GM12878 (cell line): ENCODE measurements at regions not wholly inside any gene's neighbourhood (a gene's known extent, or its start where the extent isn't known, plus 50 kb on each side); places are given as distances from the start of the nearest gene placed in this dataset.

ENCODE experiments used
- ATF3 ChIP-seq: IDR thresholded peaks from 2 replicates; pipeline ENCODE4 v1.6.1; 2011; ENCODE audit warnings: low read depth, mild to moderate bottlenecking, low read length, moderate library complexity, borderline replicate concordance; ENCODE audit errors: extremely low read depth
- CEBPB ChIP-seq, 2 experiments: fragments of 150-350 bp in 1 of 2; IDR thresholded peaks; 2 replicates each; pipeline ENCODE4 v1.6.1; 2012 to 2014; ENCODE audit warnings: low read depth in 2 of 2, low read length in 2 of 2, borderline replicate concordance in 1 of 2, inconsistent platforms in 1 of 2
- CHD4 ChIP-seq: fragments of 200-600 bp; sonication (generic); IDR thresholded peaks from 2 replicates; pipeline ENCODE4 v1.6.1; 2016; ENCODE audit warnings: mild to moderate bottlenecking
- EED ChIP-seq: sonication (generic); IDR thresholded peaks from 2 replicates; pipeline ENCODE4 v1.6.1; 2016; ENCODE audit warnings: antibody characterized with exemption, low read depth
- ELK1 ChIP-seq: IDR thresholded peaks from 2 replicates; pipeline ENCODE4 v1.6.1; 2012; ENCODE audit warnings: low read depth, low read length, improper control_type of control experiment
- FOS ChIP-seq: IDR thresholded peaks from 3 replicates; pipeline ENCODE4 v1.6.1; 2011; ENCODE audit warnings: borderline replicate concordance; ENCODE audit not compliant: insufficient read length; ENCODE audit errors: extremely low read depth
- FOXM1 ChIP-seq: IDR thresholded peaks from 2 replicates; pipeline ENCODE4 v1.6.1; 2012; ENCODE audit warnings: low read depth, mild to moderate bottlenecking, inconsistent platforms, low read length, moderate library complexity
- GABPA ChIP-seq: IDR thresholded peaks from 2 replicates; pipeline ENCODE4 v1.6.1; 2014; ENCODE audit warnings: antibody characterized with exemption, low read depth, mild to moderate bottlenecking, inconsistent platforms
- KAT2A ChIP-seq: conservative IDR thresholded peaks from 2 replicates; pipeline ENCODE4 v1.6.1; 2011; ENCODE audit warnings: low read depth, low read length; ENCODE audit not compliant: control insufficient read depth
- NFIC ChIP-seq: IDR thresholded peaks from 2 replicates; pipeline ENCODE4 v1.6.1; 2012; ENCODE audit warnings: low read depth, mild to moderate bottlenecking, inconsistent platforms, low read length, moderate library complexity
- POLR2A ChIP-seq: IDR thresholded peaks from 2 replicates; pipeline ENCODE4 v1.6.1; 2011; ENCODE audit warnings: low read depth, mild to moderate bottlenecking, low read length
- RELA ChIP-seq: fragments of 450-650 bp; IDR thresholded peaks from 2 replicates; pipeline ENCODE4 v1.8.0; 2014; ENCODE audit warnings: borderline replicate concordance; ENCODE audit not compliant: partially characterized antibody
- SMAD1 ChIP-seq: fragments of 450-650 bp; IDR thresholded peaks from 2 replicates; pipeline ENCODE4 v1.6.1; 2018; ENCODE audit warnings: mild to moderate bottlenecking, low read depth; ENCODE audit not compliant: partially characterized antibody
- SUZ12 ChIP-seq: fragments of 200-600 bp; sonication (generic); IDR thresholded peaks from one replicate; pipeline ENCODE4 v1.6.1; 2018; ENCODE audit warnings: antibody characterized with exemption, mild to moderate bottlenecking; ENCODE audit not compliant: unreplicated experiment
- USF2 ChIP-seq: IDR thresholded peaks from 2 replicates; pipeline ENCODE4 v1.6.1; 2011; ENCODE audit warnings: low read depth, low read length, improper control_type of control experiment, borderline replicate concordance
- YY1 ChIP-seq: IDR thresholded peaks from 2 replicates; pipeline ENCODE4 v1.6.1; 2011; ENCODE audit warnings: low read depth, mild to moderate bottlenecking, low read length
- ZNF207 ChIP-seq: fragments of 450-650 bp; IDR thresholded peaks from 2 replicates; pipeline ENCODE4 v1.6.1; 2014; ENCODE audit warnings: antibody characterized with exemption, mild to moderate bottlenecking, borderline replicate concordance
- ZNF24 ChIP-seq: fragments of 450-650 bp; IDR thresholded peaks from 2 replicates; pipeline ENCODE4 v1.6.1; 2017; ENCODE audit warnings: antibody characterized with exemption, mild to moderate bottlenecking
- TF ChIP-seq, protein P1 (sequence below): fragments of 450-650 bp; IDR thresholded peaks from 2 replicates; pipeline ENCODE4 v1.6.1; 2017; ENCODE audit warnings: mild to moderate bottlenecking, moderate library complexity
- TF ChIP-seq, protein P2 (sequence below): IDR thresholded peaks from 2 replicates; pipeline ENCODE4 v1.6.1; 2012; ENCODE audit warnings: improper control_type of control experiment, low read depth, low read length; ENCODE audit not compliant: insufficient replicate concordance

DNA sequence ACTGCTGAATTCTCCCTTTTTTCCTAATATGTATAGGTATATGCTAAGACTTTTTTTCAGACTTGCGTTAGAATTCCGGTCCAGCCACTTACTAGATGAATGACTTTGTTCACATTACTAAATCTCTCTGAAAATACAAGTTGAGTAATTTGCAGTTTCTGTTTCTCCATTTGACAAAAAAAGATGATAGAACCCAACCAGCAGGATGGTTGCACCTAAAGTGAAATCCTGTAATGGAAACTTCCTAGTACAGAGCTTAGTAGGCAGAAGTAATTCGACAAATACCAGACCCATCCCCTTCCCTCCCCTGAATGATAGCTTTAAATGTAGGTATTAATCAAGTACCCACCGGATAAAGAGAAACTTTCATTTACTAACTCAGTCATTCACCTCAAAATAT lies 113.6 kb upstream of the RAP1B start (continued):
- TF ChIP-seq ATF3 (no peak), USF2 (no peak), SUZ12 (no peak), GABPA (peak; percentile 38; the same call in 1 of the 2 replicates), RELA (no peak), POLR2A (no peak), FOXM1 (peak; percentile 50; the same call in 1 of the 2 replicates), FOS (no peak), SMAD1 (no peak), ZNF24 (0 out of 2 replicates have a peak, but pooled peaks have one; percentile 5), NFIC (peak; percentile 80; the same call in 1 of the 2 replicates), YY1 (0 out of 2 replicates have a peak, but pooled peaks have one; percentile 28), ZNF207 (no peak), ELK1 (no peak), EED (peak; percentile 50; the same call in 1 of the 2 replicates), CEBPB (IDR thresholded peaks at IDR 0.05; ENCODE audit: borderline replicate concordance in 1 of 2, low read depth in 2 of 2, low read length in 2 of 2) (no peak), KAT2A (no peak), CHD4 (no peak)
- TF ChIP-seq, protein P1, sequence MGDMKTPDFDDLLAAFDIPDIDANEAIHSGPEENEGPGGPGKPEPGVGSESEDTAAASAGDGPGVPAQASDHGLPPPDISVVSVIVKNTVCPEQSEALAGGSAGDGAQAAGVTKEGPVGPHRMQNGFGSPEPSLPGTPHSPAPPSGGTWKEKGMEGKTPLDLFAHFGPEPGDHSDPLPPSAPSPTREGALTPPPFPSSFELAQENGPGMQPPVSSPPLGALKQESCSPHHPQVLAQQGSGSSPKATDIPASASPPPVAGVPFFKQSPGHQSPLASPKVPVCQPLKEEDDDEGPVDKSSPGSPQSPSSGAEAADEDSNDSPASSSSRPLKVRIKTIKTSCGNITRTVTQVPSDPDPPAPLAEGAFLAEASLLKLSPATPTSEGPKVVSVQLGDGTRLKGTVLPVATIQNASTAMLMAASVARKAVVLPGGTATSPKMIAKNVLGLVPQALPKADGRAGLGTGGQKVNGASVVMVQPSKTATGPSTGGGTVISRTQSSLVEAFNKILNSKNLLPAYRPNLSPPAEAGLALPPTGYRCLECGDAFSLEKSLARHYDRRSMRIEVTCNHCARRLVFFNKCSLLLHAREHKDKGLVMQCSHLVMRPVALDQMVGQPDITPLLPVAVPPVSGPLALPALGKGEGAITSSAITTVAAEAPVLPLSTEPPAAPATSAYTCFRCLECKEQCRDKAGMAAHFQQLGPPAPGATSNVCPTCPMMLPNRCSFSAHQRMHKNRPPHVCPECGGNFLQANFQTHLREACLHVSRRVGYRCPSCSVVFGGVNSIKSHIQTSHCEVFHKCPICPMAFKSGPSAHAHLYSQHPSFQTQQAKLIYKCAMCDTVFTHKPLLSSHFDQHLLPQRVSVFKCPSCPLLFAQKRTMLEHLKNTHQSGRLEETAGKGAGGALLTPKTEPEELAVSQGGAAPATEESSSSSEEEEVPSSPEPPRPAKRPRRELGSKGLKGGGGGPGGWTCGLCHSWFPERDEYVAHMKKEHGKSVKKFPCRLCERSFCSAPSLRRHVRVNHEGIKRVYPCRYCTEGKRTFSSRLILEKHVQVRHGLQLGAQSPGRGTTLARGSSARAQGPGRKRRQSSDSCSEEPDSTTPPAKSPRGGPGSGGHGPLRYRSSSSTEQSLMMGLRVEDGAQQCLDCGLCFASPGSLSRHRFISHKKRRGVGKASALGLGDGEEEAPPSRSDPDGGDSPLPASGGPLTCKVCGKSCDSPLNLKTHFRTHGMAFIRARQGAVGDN, result no peak
- TF ChIP-seq, protein P2, sequence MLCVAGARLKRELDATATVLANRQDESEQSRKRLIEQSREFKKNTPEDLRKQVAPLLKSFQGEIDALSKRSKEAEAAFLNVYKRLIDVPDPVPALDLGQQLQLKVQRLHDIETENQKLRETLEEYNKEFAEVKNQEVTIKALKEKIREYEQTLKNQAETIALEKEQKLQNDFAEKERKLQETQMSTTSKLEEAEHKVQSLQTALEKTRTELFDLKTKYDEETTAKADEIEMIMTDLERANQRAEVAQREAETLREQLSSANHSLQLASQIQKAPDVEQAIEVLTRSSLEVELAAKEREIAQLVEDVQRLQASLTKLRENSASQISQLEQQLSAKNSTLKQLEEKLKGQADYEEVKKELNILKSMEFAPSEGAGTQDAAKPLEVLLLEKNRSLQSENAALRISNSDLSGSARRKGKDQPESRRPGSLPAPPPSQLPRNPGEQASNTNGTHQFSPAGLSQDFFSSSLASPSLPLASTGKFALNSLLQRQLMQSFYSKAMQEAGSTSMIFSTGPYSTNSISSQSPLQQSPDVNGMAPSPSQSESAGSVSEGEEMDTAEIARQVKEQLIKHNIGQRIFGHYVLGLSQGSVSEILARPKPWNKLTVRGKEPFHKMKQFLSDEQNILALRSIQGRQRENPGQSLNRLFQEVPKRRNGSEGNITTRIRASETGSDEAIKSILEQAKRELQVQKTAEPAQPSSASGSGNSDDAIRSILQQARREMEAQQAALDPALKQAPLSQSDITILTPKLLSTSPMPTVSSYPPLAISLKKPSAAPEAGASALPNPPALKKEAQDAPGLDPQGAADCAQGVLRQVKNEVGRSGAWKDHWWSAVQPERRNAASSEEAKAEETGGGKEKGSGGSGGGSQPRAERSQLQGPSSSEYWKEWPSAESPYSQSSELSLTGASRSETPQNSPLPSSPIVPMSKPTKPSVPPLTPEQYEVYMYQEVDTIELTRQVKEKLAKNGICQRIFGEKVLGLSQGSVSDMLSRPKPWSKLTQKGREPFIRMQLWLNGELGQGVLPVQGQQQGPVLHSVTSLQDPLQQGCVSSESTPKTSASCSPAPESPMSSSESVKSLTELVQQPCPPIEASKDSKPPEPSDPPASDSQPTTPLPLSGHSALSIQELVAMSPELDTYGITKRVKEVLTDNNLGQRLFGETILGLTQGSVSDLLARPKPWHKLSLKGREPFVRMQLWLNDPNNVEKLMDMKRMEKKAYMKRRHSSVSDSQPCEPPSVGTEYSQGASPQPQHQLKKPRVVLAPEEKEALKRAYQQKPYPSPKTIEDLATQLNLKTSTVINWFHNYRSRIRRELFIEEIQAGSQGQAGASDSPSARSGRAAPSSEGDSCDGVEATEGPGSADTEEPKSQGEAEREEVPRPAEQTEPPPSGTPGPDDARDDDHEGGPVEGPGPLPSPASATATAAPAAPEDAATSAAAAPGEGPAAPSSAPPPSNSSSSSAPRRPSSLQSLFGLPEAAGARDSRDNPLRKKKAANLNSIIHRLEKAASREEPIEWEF, result no peak
